ENCODE measurements at regions not wholly inside any gene's neighbourhood (a gene's known extent, or its start where the extent isn't known, plus 50 kb on each side); places are given as distances from the start of the nearest gene placed in this dataset.

GRCh38 chr13:22168437-22169190 is 497.7 kb downstream of the FGF9 start:
- CTCF ChIA-PET (ENCODE audit: partially characterized antibody): interaction anchor here (0.6 kb wide), 1 partner anchor 20 kb away, joined by 3 read pairs; no protein-coding TSS in a partner anchor
- intact Hi-C loops (cut with micrococcal nuclease): no loop called here
- H3K4me3 ChIP-seq (ENCODE audit: low read length in 2 of 2): no peak overlapping the region

GRCh38 chr13:22169473-22169872 is 498.6 kb downstream of the FGF9 start:
- ChIA-PET CTCF (ENCODE audit: partially characterized antibody) (interaction anchor here (1.0 kb wide), 1 partner anchor 9 kb away, joined by 4 read pairs; no protein-coding TSS in a partner anchor), POLR2A (ENCODE audit: partially characterized antibody) (interaction anchor here (1.1 kb wide), 1 partner anchor 108 kb away, joined by 3 read pairs; no protein-coding TSS in a partner anchor)
- Histone ChIP-seq H3K27me3 (ENCODE audit: insufficient read depth, low read length) (no peaks in the 10 kb centered on the region), H3K4me3 (ENCODE audit: low read length in 2 of 2) (no peak overlapping the region), H3K36me3 (ENCODE audit: insufficient read depth, low read length) (no peaks in the 10 kb centered on the region), H3K9me3 (ENCODE audit: control insufficient read depth in 1 of 2, low read length in 2 of 2) (no peaks in the 10 kb centered on the region), H3K4me1 (ENCODE audit: insufficient read depth, low read length) (peaks cover 14% of the 10 kb centered on the region), H3K27ac (ENCODE audit: low read depth, low read length) (no peak overlapping the region)
- peaks cover 0 to 1% of the 10 kb centered on the region in 2 donors for H3K27me3 Mint-ChIP-seq
- no peak overlapping the region for H3K4me3 Mint-ChIP-seq
- peaks cover 5 to 27% (median 12%) of the 10 kb centered on the region in 4 donors for H3K4me1 Mint-ChIP-seq
- H3K36me3 Mint-ChIP-seq: no peaks in the 10 kb centered on the region
- no peak for DNase-seq
- intact Hi-C loops (cut with micrococcal nuclease): no loop called here
- H3K27ac Mint-ChIP-seq: peak overlapping the region in 1 of 7 donors; percentile 24
- H3K9me3 Mint-ChIP-seq: peaks cover 0 to 2% (median 0%) of the 10 kb centered on the region in 8 donors

More at GRCh38 chr13:22168437-22169190, 497.7 kb downstream of the FGF9 start:
- no peak overlapping the region for H3K27ac ChIP-seq (ENCODE audit: low read depth, low read length)
- H3K36me3 Mint-ChIP-seq: no peaks in the 10 kb centered on the region
- peaks cover 0 to 2% (median 0%) of the 10 kb centered on the region in 8 donors for H3K9me3 Mint-ChIP-seq
- peaks cover 15% of the 10 kb centered on the region for H3K4me1 ChIP-seq (ENCODE audit: insufficient read depth, low read length)
- no peaks in the 10 kb centered on the region for H3K9me3 ChIP-seq (ENCODE audit: control insufficient read depth in 1 of 2, low read length in 2 of 2)
- H3K4me1 Mint-ChIP-seq: peaks cover 10 to 28% (median 14%) of the 10 kb centered on the region in 4 donors
- H3K4me3 Mint-ChIP-seq: no peak overlapping the region
- H3K27me3 ChIP-seq (ENCODE audit: insufficient read depth, low read length): no peaks in the 10 kb centered on the region
- H3K27me3 Mint-ChIP-seq: peaks cover 0 to 1% of the 10 kb centered on the region in 2 donors
- DNase-seq: no peak
- POLR2A ChIA-PET (ENCODE audit: partially characterized antibody): interaction anchor here (1.1 kb wide), 1 partner anchor 107 kb away, joined by 3 read pairs; no protein-coding TSS in a partner anchor
- H3K36me3 ChIP-seq (ENCODE audit: insufficient read depth, low read length): no peaks in the 10 kb centered on the region
- no peak overlapping the region for H3K27ac Mint-ChIP-seq

DNA sequence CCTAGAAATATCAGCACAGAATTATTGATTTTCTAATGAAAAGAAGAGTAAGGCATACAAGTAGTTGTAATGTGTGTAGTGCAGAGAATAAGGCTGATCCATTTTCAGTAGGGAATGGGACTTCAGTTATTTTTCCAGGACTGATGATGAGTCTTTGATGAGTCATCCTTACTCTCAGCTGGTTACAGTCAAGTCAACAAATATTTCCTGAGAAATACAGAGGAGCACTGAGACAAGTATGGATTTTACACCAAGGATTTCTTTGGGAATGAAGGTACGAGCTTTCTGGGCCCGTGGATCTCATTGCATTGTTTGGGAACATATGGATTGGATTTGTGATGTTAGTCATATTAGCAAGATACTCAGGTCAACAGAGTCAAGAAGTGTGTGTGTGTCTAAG is 502.7 kb downstream of the FGF9 start:
- H3K9me3 ChIP-seq (ENCODE audit: control insufficient read depth in 1 of 2, low read length in 2 of 2): no peaks in the 10 kb centered on the region
- POLR2A ChIA-PET (ENCODE audit: partially characterized antibody): no interaction called here
- no peaks in the 10 kb centered on the region for H3K27me3 ChIP-seq (ENCODE audit: insufficient read depth, low read length)
- peaks cover 10% of the 10 kb centered on the region for H3K4me1 ChIP-seq (ENCODE audit: insufficient read depth, low read length)
- no peak for DNase-seq
- Mint-ChIP-seq H3K4me1 (peaks cover 0 to 22% (median 8%) of the 10 kb centered on the region in 4 donors), H3K4me3 (no peak overlapping the region), H3K9me3 (peaks cover 0 to 6% (median 5%) of the 10 kb centered on the region in 8 donors), H3K27ac (no peak overlapping the region), H3K27me3 (peaks cover 0 to 3% of the 10 kb centered on the region in 2 donors), H3K36me3 (peaks cover 2 to 6% of the 10 kb centered on the region in 2 donors)
- no peak overlapping the region for H3K27ac ChIP-seq (ENCODE audit: low read depth, low read length)
- intact Hi-C loops (cut with micrococcal nuclease): no loop called here
- H3K4me3 ChIP-seq (ENCODE audit: low read length in 2 of 2): no peak overlapping the region
- no peaks in the 10 kb centered on the region for H3K36me3 ChIP-seq (ENCODE audit: insufficient read depth, low read length)
- CTCF ChIA-PET (ENCODE audit: partially characterized antibody): no interaction called here

DNA sequence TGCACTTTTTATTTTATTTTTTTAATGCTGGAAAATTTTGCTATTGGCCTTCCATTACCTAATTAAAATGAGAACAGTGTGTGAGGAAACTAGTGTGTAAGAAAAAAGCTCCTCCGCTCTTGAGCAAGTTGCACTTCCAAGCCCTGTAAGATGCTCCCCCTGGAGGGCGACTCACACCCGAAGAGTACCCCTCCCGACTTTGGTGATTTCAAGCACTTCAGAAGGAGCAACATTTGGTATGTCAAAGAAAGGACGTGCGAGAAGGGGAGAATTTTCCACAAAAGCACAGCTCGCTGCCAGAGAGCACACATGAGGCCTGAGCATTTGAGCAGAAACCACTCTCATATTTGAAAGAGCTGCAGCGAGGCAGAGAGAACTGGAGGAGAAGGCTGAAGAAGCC is 504.4 kb downstream of the FGF9 start:
- H3K36me3 ChIP-seq (ENCODE audit: insufficient read depth, low read length): no peaks in the 10 kb centered on the region
- no peaks in the 10 kb centered on the region for H3K27me3 ChIP-seq (ENCODE audit: insufficient read depth, low read length)
- DNase-seq: no peak
- intact Hi-C loops (cut with micrococcal nuclease): no loop called here
- H3K27ac ChIP-seq (ENCODE audit: low read depth, low read length): no peak overlapping the region
- H3K4me1 Mint-ChIP-seq: peaks cover 0 to 16% (median 8%) of the 10 kb centered on the region in 4 donors
- no peak overlapping the region for H3K4me3 ChIP-seq (ENCODE audit: low read length in 2 of 2)
- ChIA-PET POLR2A (ENCODE audit: partially characterized antibody) (interaction anchor here (0.9 kb wide), 1 partner anchor 10 kb away, joined by 3 read pairs; no protein-coding TSS in a partner anchor), CTCF (ENCODE audit: partially characterized antibody) (interaction anchor here (0.9 kb wide), 1 partner anchor 28 kb away, joined by 3 read pairs; no protein-coding TSS in a partner anchor)
- H3K27ac Mint-ChIP-seq: no peak overlapping the region
- H3K9me3 ChIP-seq (ENCODE audit: control insufficient read depth in 1 of 2, low read length in 2 of 2): no peaks in the 10 kb centered on the region
- H3K9me3 Mint-ChIP-seq: peaks cover 0 to 13% (median 5%) of the 10 kb centered on the region in 8 donors
- H3K4me3 Mint-ChIP-seq: no peak overlapping the region
- H3K4me1 ChIP-seq (ENCODE audit: insufficient read depth, low read length): peaks cover 10% of the 10 kb centered on the region
- peaks cover 2 to 7% of the 10 kb centered on the region in 2 donors for H3K36me3 Mint-ChIP-seq
- peaks cover 0 to 2% of the 10 kb centered on the region in 2 donors for H3K27me3 Mint-ChIP-seq

GRCh38 chr13:22175815-22176214 is 504.9 kb downstream of the FGF9 start:
- Histone ChIP-seq H3K27me3 (ENCODE audit: insufficient read depth, low read length) (no peaks in the 10 kb centered on the region), H3K36me3 (ENCODE audit: insufficient read depth, low read length) (no peaks in the 10 kb centered on the region), H3K9me3 (ENCODE audit: control insufficient read depth in 1 of 2, low read length in 2 of 2) (no peaks in the 10 kb centered on the region), H3K4me3 (ENCODE audit: low read length in 2 of 2) (no peak overlapping the region), H3K27ac (ENCODE audit: low read depth, low read length) (no peak overlapping the region), H3K4me1 (ENCODE audit: insufficient read depth, low read length) (peaks cover 10% of the 10 kb centered on the region)
- Mint-ChIP-seq H3K27me3 (peaks cover 0 to 2% of the 10 kb centered on the region in 2 donors), H3K4me1 (peaks cover 0 to 16% (median 8%) of the 10 kb centered on the region in 4 donors), H3K9me3 (peaks cover 0 to 13% (median 5%) of the 10 kb centered on the region in 8 donors), H3K4me3 (no peak overlapping the region), H3K36me3 (peaks cover 2 to 7% of the 10 kb centered on the region in 2 donors), H3K27ac (peak overlapping the region in 1 of 7 donors; percentile 73)
- intact Hi-C loops (cut with micrococcal nuclease): no loop called here
- CTCF ChIA-PET (ENCODE audit: partially characterized antibody): no interaction called here
- POLR2A ChIA-PET (ENCODE audit: partially characterized antibody): no interaction called here
- no peak for DNase-seq

DNA sequence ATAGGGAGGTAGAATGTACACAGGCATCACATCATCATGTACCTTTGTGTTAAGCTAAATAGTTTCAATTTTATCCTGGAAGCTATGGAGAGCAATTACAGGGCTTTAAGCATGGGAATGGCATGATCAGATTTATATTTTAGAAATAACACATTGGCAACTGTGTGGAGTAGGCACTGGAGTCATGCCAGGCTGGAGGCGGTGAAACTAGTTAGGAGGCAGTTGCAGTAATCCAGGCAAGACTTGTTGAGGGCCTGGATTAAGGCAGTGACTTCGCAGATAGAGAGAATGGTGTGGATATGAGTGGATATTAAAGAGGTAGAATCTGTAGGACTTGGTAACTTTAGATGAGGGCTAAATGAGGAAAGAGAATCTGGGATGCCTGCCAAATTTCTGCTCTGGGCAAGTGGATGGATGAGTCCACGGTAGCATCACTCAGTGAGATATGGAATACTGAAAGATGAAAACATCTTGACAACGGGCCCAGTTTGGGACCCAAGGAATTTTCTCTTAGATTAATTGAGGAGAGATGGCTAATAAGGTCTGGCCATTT is 506.2 kb downstream of the FGF9 start:
- Mint-ChIP-seq H3K27ac (no peak overlapping the region), H3K4me1 (peaks cover 0 to 16% (median 7%) of the 10 kb centered on the region in 4 donors), H3K27me3 (peaks cover 0 to 2% of the 10 kb centered on the region in 2 donors), H3K4me3 (no peak overlapping the region), H3K36me3 (peaks cover 2 to 7% of the 10 kb centered on the region in 2 donors), H3K9me3 (peaks cover 0 to 13% (median 5%) of the 10 kb centered on the region in 8 donors)
- H3K4me1 ChIP-seq (ENCODE audit: insufficient read depth, low read length): peaks cover 10% of the 10 kb centered on the region
- H3K36me3 ChIP-seq (ENCODE audit: insufficient read depth, low read length): no peaks in the 10 kb centered on the region
- no peaks in the 10 kb centered on the region for H3K27me3 ChIP-seq (ENCODE audit: insufficient read depth, low read length)
- CTCF ChIA-PET (ENCODE audit: partially characterized antibody): interaction anchor here (0.5 kb wide), 1 partner anchor 809 kb away, joined by 3 read pairs; no protein-coding TSS in a partner anchor
- POLR2A ChIA-PET (ENCODE audit: partially characterized antibody): no interaction called here
- intact Hi-C loops (cut with micrococcal nuclease): no loop called here
- no peak for DNase-seq
- no peaks in the 10 kb centered on the region for H3K9me3 ChIP-seq (ENCODE audit: control insufficient read depth in 1 of 2, low read length in 2 of 2)
- H3K4me3 ChIP-seq (ENCODE audit: low read length in 2 of 2): no peak overlapping the region
- H3K27ac ChIP-seq (ENCODE audit: low read depth, low read length): no peak overlapping the region

DNA sequence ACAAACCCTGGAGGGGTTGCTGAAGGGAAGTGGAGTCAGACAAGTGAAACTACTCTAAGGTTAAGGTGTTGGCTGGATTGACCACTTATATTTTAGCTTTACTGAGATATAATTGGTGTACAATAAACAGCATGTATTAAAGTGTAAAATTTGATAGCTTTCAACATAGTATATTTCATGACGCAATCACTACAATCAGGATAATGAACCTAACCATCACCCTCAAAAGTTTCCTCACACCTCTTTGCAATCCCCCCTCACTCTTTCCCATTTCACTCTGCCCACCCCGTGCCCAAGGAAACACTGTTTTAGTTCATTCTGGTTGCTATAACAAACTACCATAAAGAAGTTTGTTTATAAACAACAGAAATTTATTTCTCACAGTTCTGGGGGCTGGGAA is 508.0 kb downstream of the FGF9 start:
- H3K27ac Mint-ChIP-seq: no peak overlapping the region
- H3K36me3 Mint-ChIP-seq: peaks cover 2 to 7% of the 10 kb centered on the region in 2 donors
- peaks cover 0 to 13% (median 5%) of the 10 kb centered on the region in 8 donors for H3K9me3 Mint-ChIP-seq
- no peaks in the 10 kb centered on the region for H3K36me3 ChIP-seq (ENCODE audit: insufficient read depth, low read length)
- H3K27ac ChIP-seq (ENCODE audit: low read depth, low read length): no peak overlapping the region
- no peaks in the 10 kb centered on the region for H3K27me3 ChIP-seq (ENCODE audit: insufficient read depth, low read length)
- DNase-seq: no peak
- H3K4me1 ChIP-seq (ENCODE audit: insufficient read depth, low read length): no peaks in the 10 kb centered on the region
- H3K4me1 Mint-ChIP-seq: peaks cover 0 to 5% (median 2%) of the 10 kb centered on the region in 4 donors
- H3K4me3 ChIP-seq (ENCODE audit: low read length in 2 of 2): no peak overlapping the region
- ChIA-PET CTCF (ENCODE audit: partially characterized antibody) (interaction anchor here (1.4 kb wide), 1 partner anchor 9 kb away, joined by 4 read pairs; no protein-coding TSS in a partner anchor), POLR2A (ENCODE audit: partially characterized antibody) (no interaction called here)
- intact Hi-C loops (cut with micrococcal nuclease): no loop called here
- no peaks in the 10 kb centered on the region for H3K9me3 ChIP-seq (ENCODE audit: control insufficient read depth in 1 of 2, low read length in 2 of 2)
- peaks cover 0 to 2% of the 10 kb centered on the region in 2 donors for H3K27me3 Mint-ChIP-seq
- H3K4me3 Mint-ChIP-seq: no peak overlapping the region

Measured in CD4-positive, alpha-beta memory T cell (primary cell).